Ishikawa (cell line): ENCODE measurements at regions not wholly inside any gene's neighbourhood (a gene's known extent, or its start where the extent isn't known, plus 50 kb on each side); places are given as distances from the start of the nearest gene placed in this dataset.

Source experiments
- CREB1 ChIP-seq: IDR thresholded peaks from 2 replicates; pipeline ENCODE4 v1.6.1; 2012; ENCODE audit warnings: low read depth
- EGR1 ChIP-seq: IDR thresholded peaks from 2 replicates; pipeline ENCODE4 v1.6.1; 2012
- EP300 ChIP-seq: IDR thresholded peaks from 2 replicates; pipeline ENCODE4 v1.6.1; 2012; ENCODE audit warnings: borderline replicate concordance
- FOXM1 ChIP-seq: IDR thresholded peaks from 2 replicates; pipeline ENCODE4 v1.6.1; 2012; ENCODE audit warnings: low read depth, borderline replicate concordance
- MAX ChIP-seq: IDR thresholded peaks from 2 replicates; pipeline ENCODE4 v1.6.1; 2012
- REST ChIP-seq: IDR thresholded peaks from 2 replicates; pipeline ENCODE4 v1.6.1; 2012; ENCODE audit warnings: low read depth, mild to moderate bottlenecking
- TAF1 ChIP-seq: IDR thresholded peaks from 2 replicates; pipeline ENCODE4 v1.6.1; 2012; ENCODE audit warnings: low read depth, mild to moderate bottlenecking
- TCF12 ChIP-seq: IDR thresholded peaks from 2 replicates; pipeline ENCODE4 v1.6.1; 2012; ENCODE audit warnings: low read depth
- TEAD4 ChIP-seq: IDR thresholded peaks from 2 replicates; pipeline ENCODE4 v1.6.1; 2012
- USF1 ChIP-seq: IDR thresholded peaks from 2 replicates; pipeline ENCODE4 v1.6.1; 2012
- YY1 ChIP-seq: IDR thresholded peaks from 2 replicates; pipeline ENCODE4 v1.6.1; 2012; ENCODE audit warnings: low read depth
- ZBTB7A ChIP-seq: IDR thresholded peaks from 2 replicates; pipeline ENCODE4 v1.6.1; 2012; ENCODE audit warnings: low read depth

GRCh38 chr4:4608214-4608537 is 66.3 kb upstream of the STX18 start:
- TF ChIP-seq ZBTB7A, result no peak
- TF ChIP-seq EP300, result no peak
- TF ChIP-seq YY1, result no peak
- no peak for TF ChIP-seq TAF1
- no peak for TF ChIP-seq FOXM1
- TF ChIP-seq CREB1, result no peak
- no peak for TF ChIP-seq TEAD4
- TF ChIP-seq TCF12, result no peak
- TF ChIP-seq USF1, result no peak
- no peak for TF ChIP-seq MAX
- no peak for TF ChIP-seq REST
- no peak for TF ChIP-seq EGR1
